ENCODE measurements at regions not wholly inside any gene's neighbourhood (a gene's known extent, or its start where the extent isn't known, plus 50 kb on each side); places are given as distances from the start of the nearest gene placed in this dataset.

- no peak for DNase-seq (ENCODE audit: low read depth, low spot score)
- H2AFZ ChIP-seq (ENCODE audit: low read depth, low read length): no peak overlapping the region
- H3K4me1 ChIP-seq (ENCODE audit: control insufficient read depth, extremely low read depth, insufficient read depth, low read length): no peaks in the 10 kb centered on the region
- no TSS peak for BruUV-seq (replicated peaks)
- no peak for FAIRE-seq
- H3K36me3 ChIP-seq (ENCODE audit: control insufficient read depth in 2 of 2, extremely low read depth in 1 of 2, insufficient read depth in 2 of 2, low read length in 2 of 2): no peaks in the 10 kb centered on the region
- no peaks in the 10 kb centered on the region for H3K79me2 ChIP-seq (ENCODE audit: control insufficient read depth, insufficient read depth, low read length)
- intact Hi-C loops (cut with micrococcal nuclease): no loop called here
- no peak overlapping the region for H3K4me2 ChIP-seq (ENCODE audit: insufficient read depth, low read length)
- dilution Hi-C loops (cut with MboI; ENCODE audit: extremely low pct_ligation_motif_present, low sequenced_read_pairs): no loop called here
- H3K9ac ChIP-seq (replicated peaks; ENCODE audit: extremely low read depth, insufficient read depth, low read length): no peak overlapping the region
- H3K27ac ChIP-seq (ENCODE audit: insufficient read depth, low read depth, low read length): no peak overlapping the region
- H3K9me1 ChIP-seq (replicated peaks; ENCODE audit: control insufficient read depth, extremely low read depth, insufficient read depth, low read length): no peaks in the 10 kb centered on the region
- no peak overlapping the region for H3K4me3 ChIP-seq (replicated peaks in 1 of 3; ENCODE audit: insufficient read depth in 1 of 3, low read depth in 1 of 3, low read length in 3 of 3)
- TF ChIP-seq JUN (IDR thresholded peaks at IDR 0.05; ENCODE audit: borderline replicate concordance, insufficient read depth, insufficient read length, low read depth): no peak
- no peak for TF ChIP-seq CTCF (IDR thresholded peaks at IDR 0.05; ENCODE audit: extremely low read depth in 1 of 2, insufficient read depth in 1 of 2, low read depth in 1 of 2, low read length in 2 of 2)
- TF ChIP-seq POLR2A (IDR thresholded peaks at IDR 0.05; ENCODE audit: low read depth, low read length): no peak
- no peak for TF ChIP-seq EZH2 (IDR thresholded peaks at IDR 0.05; ENCODE audit: borderline replicate concordance, low read depth, low read length, severe bottlenecking)
- no peak for TF ChIP-seq GATA2 (IDR thresholded peaks at IDR 0.05; ENCODE audit: insufficient read depth, insufficient read length, low read depth, low read length)
- no peak for TF ChIP-seq MYC (IDR thresholded peaks at IDR 0.05; ENCODE audit: low read depth, low read length)
- TF ChIP-seq, protein P1, sequence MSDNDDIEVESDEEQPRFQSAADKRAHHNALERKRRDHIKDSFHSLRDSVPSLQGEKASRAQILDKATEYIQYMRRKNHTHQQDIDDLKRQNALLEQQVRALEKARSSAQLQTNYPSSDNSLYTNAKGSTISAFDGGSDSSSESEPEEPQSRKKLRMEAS (IDR thresholded peaks at IDR 0.05; ENCODE audit: insufficient read depth, insufficient read length): no peak
- no peak for TF ChIP-seq FOS (IDR thresholded peaks at IDR 0.05; ENCODE audit: borderline replicate concordance, insufficient read depth, low read length)
- no peak for TF ChIP-seq POLR2AphosphoS5 (IDR thresholded peaks at IDR 0.05; ENCODE audit: insufficient read depth, low read depth, low read length)
- H3K27me3 ChIP-seq (ENCODE audit: control insufficient read depth in 2 of 2, insufficient read depth in 2 of 2, low read length in 2 of 2): no peaks in the 10 kb centered on the region
- H4K20me1 ChIP-seq (replicated peaks; ENCODE audit: control insufficient read depth, extremely low read depth, insufficient read depth, low read length): no peaks in the 10 kb centered on the region
- H3K9me3 ChIP-seq (replicated peaks; ENCODE audit: control insufficient read depth, insufficient read depth, low read length): peaks cover 11% of the 10 kb centered on the region
- POLR2A ChIA-PET: no interaction called here
- CTCF ChIA-PET: no interaction called here
These were observed 367.8 kb downstream of the IRX2 start for GRCh38 chr5:2383698-2384065.

All from endothelial cell of umbilical vein (primary cell).